ENCODE measurements at regions not wholly inside any gene's neighbourhood (a gene's known extent, or its start where the extent isn't known, plus 50 kb on each side); places are given as distances from the start of the nearest gene placed in this dataset.

DNA sequence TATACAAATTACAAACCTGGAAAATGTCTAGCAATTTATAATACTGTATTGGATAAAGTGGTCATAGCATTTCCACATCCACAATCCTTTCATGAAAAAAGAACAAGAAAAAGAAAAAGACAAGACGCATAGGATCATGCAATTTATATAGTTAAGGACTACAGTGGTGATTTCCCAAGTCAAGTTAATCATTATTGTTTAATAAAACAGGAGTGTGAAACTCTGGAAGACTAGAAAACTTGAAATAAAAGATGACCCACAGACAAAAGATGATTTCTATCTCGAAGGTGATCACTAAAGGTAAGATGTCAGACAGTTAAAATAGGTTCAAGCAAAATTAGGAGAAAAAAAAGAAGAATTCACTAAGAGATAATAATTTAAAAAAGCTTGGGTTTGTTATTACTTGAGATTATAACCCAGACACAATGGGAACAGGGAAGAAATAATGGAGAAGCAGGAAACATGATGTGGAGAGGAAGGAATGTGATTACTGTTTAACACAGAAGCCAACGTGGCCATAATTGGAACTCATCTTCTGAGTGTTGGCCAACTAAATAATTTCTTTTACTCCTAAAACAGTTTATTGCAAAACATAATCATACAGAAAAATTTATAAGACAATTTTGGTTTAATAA is 441.2 kb upstream of the ANO3 start:
- no peak for DNase-seq (ENCODE audit: low spot score)

- DNase-seq (ENCODE audit: low spot score), result no peak
Observed at GRCh38 chr11:25891960-25892359, 440.0 kb upstream of the ANO3 start.

DNA sequence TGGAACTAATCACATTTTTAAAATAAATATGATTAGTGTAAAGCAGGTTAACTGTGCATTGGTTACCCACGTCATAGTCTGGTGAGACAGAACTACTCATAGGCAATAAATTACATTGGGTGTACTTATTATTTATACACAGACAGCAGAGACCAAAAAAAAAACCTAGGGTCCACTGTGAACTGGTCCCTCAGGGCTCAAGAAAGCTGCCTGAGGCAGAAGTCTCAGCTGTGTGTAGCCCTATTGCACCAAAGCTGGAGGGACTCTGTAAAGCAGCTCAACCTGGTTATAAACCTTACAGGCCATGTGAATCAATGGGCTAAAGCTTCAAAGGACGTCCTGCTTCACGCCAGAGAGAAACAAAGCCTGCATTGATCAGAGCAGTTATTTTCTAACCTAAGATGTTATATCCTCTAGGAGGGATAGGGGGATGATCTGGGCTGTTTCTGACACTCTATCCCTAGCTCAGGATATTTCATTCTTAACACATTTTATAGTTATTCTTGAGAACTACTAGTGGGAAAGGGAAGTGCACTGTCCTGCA is 432.2 kb upstream of the ANO3 start:
- DNase-seq (ENCODE audit: low spot score), result no peak

DNA sequence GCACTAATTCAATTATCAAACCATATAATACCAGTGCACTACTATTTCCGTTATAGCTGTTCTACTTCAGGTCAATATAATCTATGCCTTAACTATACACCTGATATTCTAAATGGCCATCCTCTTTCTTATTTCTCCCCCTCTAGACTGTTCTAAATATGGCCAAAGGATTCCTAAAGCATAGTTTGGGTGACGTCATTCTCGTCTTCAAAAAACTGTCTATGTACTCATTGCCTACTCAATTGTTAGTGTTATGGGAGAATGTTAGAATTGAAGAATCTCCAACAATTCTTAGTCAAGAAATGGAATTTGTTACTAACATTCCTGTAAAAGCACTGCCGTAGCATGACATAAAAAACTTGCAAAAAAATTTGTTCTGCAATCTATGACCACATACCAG is 431.1 kb upstream of the ANO3 start:
- DNase-seq (ENCODE audit: low spot score), result no peak

- DNase-seq (ENCODE audit: low spot score), result no peak
Observed at GRCh38 chr11:25901415-25901814, 430.5 kb upstream of the ANO3 start.

- DNase-seq (ENCODE audit: low spot score), result no peak
Observed at GRCh38 chr11:25902476-25902875, 429.5 kb upstream of the ANO3 start.

GRCh38 chr11:25908726-25909125 is 423.2 kb upstream of the ANO3 start:
- DNase-seq (ENCODE audit: low spot score), result no peak

DNA sequence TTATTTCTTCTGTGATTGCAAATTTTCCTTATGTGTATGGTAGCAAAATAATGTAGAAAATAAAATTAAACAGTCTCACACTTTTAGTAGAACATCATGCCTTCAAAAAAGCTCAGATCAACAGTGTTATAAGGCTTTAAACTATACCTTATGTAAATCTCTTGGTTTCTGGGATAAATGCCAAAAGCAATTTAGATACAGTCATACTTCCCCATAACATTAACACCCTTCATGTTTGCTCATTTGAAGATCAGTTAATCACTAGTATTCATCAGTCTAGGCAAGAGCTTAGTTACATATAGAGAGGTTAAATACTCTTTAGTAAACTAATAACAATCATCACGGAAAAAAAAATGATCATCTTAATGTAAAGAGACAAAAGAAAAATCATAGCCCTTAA is 421.8 kb upstream of the ANO3 start:
- DNase-seq (ENCODE audit: low spot score), result no peak

DNA sequence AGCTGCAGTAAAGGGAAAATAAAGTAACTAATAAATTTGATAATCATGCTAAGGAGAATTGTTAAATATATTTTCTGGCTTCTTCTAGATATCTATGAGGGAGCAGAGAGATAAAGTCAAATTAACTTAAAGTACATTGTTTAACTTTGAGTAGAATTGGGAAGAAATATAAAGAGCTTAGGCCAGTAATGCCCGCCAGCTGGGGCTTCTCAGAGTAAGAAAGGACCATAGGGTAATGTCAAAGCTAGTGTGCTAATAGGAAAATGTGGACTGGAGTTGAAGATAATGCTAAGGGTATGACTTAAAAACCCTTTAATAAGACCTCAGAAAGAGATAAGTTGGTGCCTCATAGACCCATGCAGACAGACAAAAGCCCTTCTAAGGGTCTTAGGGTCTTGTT is 411.6 kb upstream of the ANO3 start:
- no peak for DNase-seq (ENCODE audit: low spot score)

GRCh38 chr11:25924586-25924985 is 407.3 kb upstream of the ANO3 start:
- DNase-seq (ENCODE audit: low spot score), result no peak

DNA sequence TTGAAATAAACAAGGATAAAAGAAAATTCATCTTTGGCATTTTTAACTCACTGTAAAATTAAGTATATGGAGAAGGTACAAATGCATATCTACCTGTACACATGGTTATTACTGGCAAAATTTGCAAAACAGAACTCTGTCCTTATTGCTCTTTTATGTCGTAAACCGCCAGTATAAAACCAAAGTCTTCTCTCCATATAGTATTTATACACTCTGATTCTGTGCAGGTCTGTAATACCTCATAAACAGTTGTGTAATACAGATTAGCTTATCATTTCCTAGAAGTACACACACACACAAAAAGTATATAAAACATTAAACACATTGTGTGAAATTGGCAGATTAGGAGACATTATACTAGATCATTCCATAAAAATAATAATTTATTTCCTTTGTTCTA is 406.6 kb upstream of the ANO3 start:
- DNase-seq (ENCODE audit: low spot score), result no peak

DNA sequence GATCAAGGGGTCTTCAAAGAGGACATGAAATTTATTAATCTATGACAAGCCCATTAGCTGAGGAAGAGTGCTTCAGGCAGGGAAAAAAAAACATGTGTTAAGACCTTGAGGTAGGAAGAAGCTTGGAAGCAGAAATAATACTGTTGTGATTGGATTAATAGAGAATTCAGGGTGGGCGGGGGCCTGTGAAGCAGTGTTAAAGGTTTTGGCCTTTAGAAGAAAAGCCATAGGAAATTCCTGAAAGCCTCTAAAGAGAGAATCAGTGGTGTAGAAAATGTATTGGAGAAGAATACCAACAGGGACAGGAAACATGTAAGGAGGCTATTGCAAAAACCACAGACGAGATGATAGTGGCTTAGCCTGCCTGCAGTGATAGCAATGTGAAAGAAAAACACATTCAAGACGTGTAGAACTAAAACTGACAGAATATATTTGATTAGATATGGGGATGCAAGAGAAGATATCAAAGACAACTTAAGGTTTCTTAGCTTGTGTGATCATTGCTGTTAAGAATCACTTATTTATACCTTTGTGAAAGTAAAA is 404.4 kb upstream of the ANO3 start:
- no peak for DNase-seq (ENCODE audit: low spot score)

GRCh38 chr11:25928076-25928475 is 403.9 kb upstream of the ANO3 start:
- no peak for DNase-seq (ENCODE audit: low spot score)

DNA sequence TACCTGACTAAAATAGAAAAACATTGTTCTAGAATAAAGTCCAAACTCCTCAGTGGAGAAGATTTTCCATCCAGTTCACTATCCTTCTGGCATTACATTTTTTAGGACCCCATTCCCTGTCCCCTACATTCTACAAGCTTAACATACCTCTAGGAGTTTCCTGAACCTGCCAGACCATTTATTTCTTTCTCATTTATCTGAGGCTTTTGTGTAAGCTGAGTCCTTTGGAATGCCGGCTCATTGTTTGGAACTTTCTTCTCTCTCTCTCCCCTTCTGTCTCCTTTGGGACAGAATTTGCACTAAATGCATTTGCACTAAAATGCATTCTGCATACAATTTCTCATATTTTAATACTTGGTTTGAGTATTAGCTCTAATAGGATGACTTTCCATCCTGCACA is 393.0 kb upstream of the ANO3 start:
- no peak for DNase-seq (ENCODE audit: low spot score)

DNA sequence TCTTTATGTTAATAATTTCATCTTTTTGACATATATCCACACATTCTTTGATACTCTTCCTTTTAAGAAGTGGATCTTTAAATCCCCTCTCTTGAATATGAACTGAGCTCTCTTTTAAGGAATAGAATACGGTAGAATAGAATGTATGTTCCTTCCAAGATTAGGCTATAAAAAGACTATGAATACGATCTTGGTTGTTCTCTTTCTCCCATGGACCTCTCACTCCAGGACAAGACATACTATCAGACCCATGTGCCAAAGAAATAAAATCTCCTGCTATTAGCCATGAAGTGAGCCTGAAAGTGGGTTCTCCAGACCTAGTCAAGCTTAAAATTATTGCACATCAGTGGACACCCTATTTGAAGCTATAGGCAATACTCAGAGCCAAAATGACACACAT is 392.2 kb upstream of the ANO3 start:
- no peak for DNase-seq (ENCODE audit: low spot score)

DNA sequence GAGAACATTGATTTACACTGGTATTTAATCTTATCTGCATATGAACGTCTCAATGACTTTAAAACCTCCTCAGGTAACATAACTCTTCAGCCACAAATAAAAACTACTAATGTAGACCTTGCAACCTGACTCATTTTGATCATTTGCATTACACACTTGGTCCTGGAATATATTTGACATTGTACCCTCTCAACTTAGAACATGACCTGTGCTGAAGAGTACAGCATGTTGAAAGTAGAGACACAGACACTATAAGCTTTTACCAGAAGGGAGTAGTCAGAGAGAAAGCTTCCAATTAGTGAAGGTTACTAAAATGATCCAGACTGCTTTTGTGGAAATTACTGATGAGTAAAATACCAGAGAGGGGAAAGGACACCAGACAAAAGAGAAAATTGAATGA is 390.6 kb upstream of the ANO3 start:
- DNase-seq (ENCODE audit: low spot score), result no peak

GRCh38 chr11:25943031-25943430 is 388.9 kb upstream of the ANO3 start:
- no peak for DNase-seq (ENCODE audit: low spot score)

GRCh38 chr11:25943777-25944661 is 387.9 kb upstream of the ANO3 start:
- DNase-seq (ENCODE audit: low spot score), result no peak

DNA sequence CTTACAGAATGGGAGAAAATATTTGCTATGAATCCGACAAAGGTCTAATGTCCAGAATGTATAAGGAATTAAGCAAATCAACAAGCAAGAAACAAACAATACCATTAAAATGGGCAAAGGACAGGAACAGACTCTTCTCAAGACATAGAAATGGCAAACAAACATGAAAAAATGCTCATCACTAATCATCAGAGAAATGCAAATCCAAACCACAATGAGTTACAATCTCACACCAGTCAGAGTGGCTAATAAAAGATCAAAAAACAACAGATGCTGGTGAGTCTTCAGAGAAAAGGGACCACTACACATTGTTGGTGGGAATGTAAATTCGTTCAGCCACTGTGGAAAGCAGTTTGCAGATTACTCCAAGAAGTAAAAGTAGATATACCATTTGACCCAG is 382.0 kb upstream of the ANO3 start:
- DNase-seq (ENCODE audit: low spot score), result no peak

GRCh38 chr11:25953006-25953405 is 378.9 kb upstream of the ANO3 start:
- DNase-seq (ENCODE audit: low spot score), result no peak

- no peak for DNase-seq (ENCODE audit: low spot score)
Observed at GRCh38 chr11:25958045-25958444, 373.9 kb upstream of the ANO3 start.

- DNase-seq (ENCODE audit: low spot score), result no peak
Observed at GRCh38 chr11:25961539-25961938, 370.4 kb upstream of the ANO3 start.
